ENCODE measurements at regions not wholly inside any gene's neighbourhood (a gene's known extent, or its start where the extent isn't known, plus 50 kb on each side); places are given as distances from the start of the nearest gene placed in this dataset.
"Not testable (repeated sequence)": the region's sequence is repeated elsewhere in the genome, so short reads cannot be mapped to it uniquely, and the experiment has no call there.

DNA sequence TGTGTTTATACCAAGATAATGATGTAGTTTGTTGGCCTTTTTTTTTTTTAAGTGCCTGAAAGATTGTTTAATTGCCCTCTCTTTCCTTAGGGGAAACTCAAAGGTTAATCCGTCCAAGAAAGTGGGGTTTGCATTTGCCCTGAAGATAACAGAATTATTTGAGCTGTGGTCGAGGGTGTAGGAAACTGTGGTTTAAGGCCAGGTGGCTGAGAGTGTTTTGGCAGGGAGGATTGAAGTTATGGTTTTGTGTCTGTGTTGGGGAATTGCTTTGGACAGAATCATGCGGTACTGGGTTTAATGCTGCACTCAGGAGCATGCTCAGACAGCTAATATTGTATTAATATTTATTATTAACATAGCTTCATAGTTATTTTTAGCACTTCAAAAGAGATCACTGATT lies 509.8 kb downstream of the EBF1 start:
- H3K4me1 ChIP-seq (replicated peaks; ENCODE audit: insufficient read depth), result no peaks in the 10 kb centered on the region
- H3K4me3 ChIP-seq, result no peak overlapping the region
- no peaks in the 10 kb centered on the region for H3K36me3 ChIP-seq (ENCODE audit: low read depth)
- BruUV-seq (replicated peaks), result no TSS peak
- H3K9me3 ChIP-seq (ENCODE audit: insufficient read depth, low read depth), result no peaks in the 10 kb centered on the region
- no peak overlapping the region for H3K27ac ChIP-seq
- H3F3A ChIP-seq (ENCODE audit: insufficient read depth, low read depth), result no peaks in the 10 kb centered on the region
- no peak overlapping the region for H3K4me2 ChIP-seq
- H2AFZ ChIP-seq, result no peak overlapping the region
- H3K27me3 ChIP-seq (ENCODE audit: insufficient read depth, low read depth), result no peaks in the 10 kb centered on the region
- TF ChIP-seq EZH2 (IDR thresholded peaks at IDR 0.05; ENCODE audit: low read depth), result no peak
- TF ChIP-seq CTCF (conservative IDR thresholded peaks at IDR 0.05), result no peak
- intact Hi-C loops (cut with micrococcal nuclease; ENCODE audit: unreplicated experiment), result no loop called here
- H3K9me2 ChIP-seq (ENCODE audit: insufficient read depth), result no peaks in the 10 kb centered on the region
- DNase-seq, result no peak
- H3K79me2 ChIP-seq (ENCODE audit: low read depth), result no peaks in the 10 kb centered on the region
- no peaks in the 10 kb centered on the region for H4K20me1 ChIP-seq (ENCODE audit: insufficient read depth)
- ChIA-PET CTCF (no interaction called here), POLR2A (ENCODE audit: unreplicated experiment) (no interaction called here)

DNA sequence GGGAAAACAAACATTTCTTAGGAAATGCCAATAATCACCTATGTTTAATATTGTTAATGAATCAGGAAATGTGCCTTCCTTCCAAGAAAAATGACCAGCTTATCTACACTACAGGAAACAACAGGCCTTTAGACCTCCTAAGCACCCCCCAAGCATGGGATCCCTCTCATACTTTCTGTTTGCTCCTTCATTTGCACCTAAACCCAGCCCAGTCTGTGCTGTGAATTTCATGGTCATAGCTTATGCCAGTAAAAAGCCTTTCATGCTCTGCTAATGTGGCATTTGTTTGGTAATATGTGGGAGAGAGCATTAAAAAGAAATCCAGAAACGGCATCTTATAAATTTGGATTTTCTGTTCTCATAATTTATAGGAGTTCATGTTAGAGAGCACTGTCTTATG lies 511.1 kb downstream of the EBF1 start:
- Histone ChIP-seq H3K4me2 (no peak overlapping the region), H3K36me3 (ENCODE audit: low read depth) (no peaks in the 10 kb centered on the region), H3K27ac (no peak overlapping the region), H3K9me2 (ENCODE audit: insufficient read depth) (no peaks in the 10 kb centered on the region), H3K27me3 (ENCODE audit: insufficient read depth, low read depth) (no peaks in the 10 kb centered on the region), H4K20me1 (ENCODE audit: insufficient read depth) (no peaks in the 10 kb centered on the region), H3K79me2 (ENCODE audit: low read depth) (no peaks in the 10 kb centered on the region), H3K4me3 (no peak overlapping the region), H3K9me3 (ENCODE audit: insufficient read depth, low read depth) (no peaks in the 10 kb centered on the region), H3F3A (ENCODE audit: insufficient read depth, low read depth) (no peaks in the 10 kb centered on the region), H2AFZ (no peak overlapping the region), H3K4me1 (replicated peaks; ENCODE audit: insufficient read depth) (no peaks in the 10 kb centered on the region)
- no peak for TF ChIP-seq EZH2 (IDR thresholded peaks at IDR 0.05; ENCODE audit: low read depth)
- no peak for TF ChIP-seq CTCF (conservative IDR thresholded peaks at IDR 0.05)
- ChIA-PET POLR2A (ENCODE audit: unreplicated experiment) (no interaction called here), CTCF (no interaction called here)
- intact Hi-C loops (cut with micrococcal nuclease; ENCODE audit: unreplicated experiment), result no loop called here
- BruUV-seq (replicated peaks), result no TSS peak
- DNase-seq, result no peak

GRCh38 chr5:158586054-158586453 lies 513.7 kb downstream of the EBF1 start:
- Histone ChIP-seq H3K36me3 (ENCODE audit: low read depth) (no peaks in the 10 kb centered on the region), H3K27me3 (ENCODE audit: insufficient read depth, low read depth) (no peaks in the 10 kb centered on the region), H3K4me2 (no peak overlapping the region), H4K20me1 (ENCODE audit: insufficient read depth) (no peaks in the 10 kb centered on the region), H3K79me2 (ENCODE audit: low read depth) (no peaks in the 10 kb centered on the region), H3K9me3 (ENCODE audit: insufficient read depth, low read depth) (no peaks in the 10 kb centered on the region), H3K4me3 (no peak overlapping the region), H3K9me2 (ENCODE audit: insufficient read depth) (no peaks in the 10 kb centered on the region), H2AFZ (no peak overlapping the region), H3F3A (ENCODE audit: insufficient read depth, low read depth) (no peaks in the 10 kb centered on the region), H3K27ac (no peak overlapping the region), H3K4me1 (replicated peaks; ENCODE audit: insufficient read depth) (no peaks in the 10 kb centered on the region)
- DNase-seq, result no peak
- intact Hi-C loops (cut with micrococcal nuclease; ENCODE audit: unreplicated experiment), result no loop called here
- ChIA-PET POLR2A (ENCODE audit: unreplicated experiment) (no interaction called here), CTCF (no interaction called here)
- no peak for TF ChIP-seq EZH2 (IDR thresholded peaks at IDR 0.05; ENCODE audit: low read depth)
- no peak for TF ChIP-seq CTCF (conservative IDR thresholded peaks at IDR 0.05)
- BruUV-seq (replicated peaks), result no TSS peak

GRCh38 chr5:158582669-158583068 lies 517.0 kb downstream of the EBF1 start:
- CTCF ChIA-PET; H3K4me3 ChIP-seq; H3K79me2 ChIP-seq (ENCODE audit: low read depth); H2AFZ ChIP-seq; H3F3A ChIP-seq (ENCODE audit: insufficient read depth, low read depth); H3K9me2 ChIP-seq (ENCODE audit: insufficient read depth); DNase-seq; H3K9me3 ChIP-seq (ENCODE audit: insufficient read depth, low read depth); H3K27ac ChIP-seq; H3K4me1 ChIP-seq (replicated peaks; ENCODE audit: insufficient read depth); H3K27me3 ChIP-seq (ENCODE audit: insufficient read depth, low read depth); H3K4me2 ChIP-seq; H4K20me1 ChIP-seq (ENCODE audit: insufficient read depth); BruUV-seq (replicated peaks); intact Hi-C loops (cut with micrococcal nuclease; ENCODE audit: unreplicated experiment); H3K36me3 ChIP-seq (ENCODE audit: low read depth); POLR2A ChIA-PET (ENCODE audit: unreplicated experiment): not testable (repeated sequence)
